ENCODE measurements at regions not wholly inside any gene's neighbourhood (a gene's known extent, or its start where the extent isn't known, plus 50 kb on each side); places are given as distances from the start of the nearest gene placed in this dataset.

- H3K4me3 ChIP-seq (ENCODE audit: low read length) = no peak overlapping the region
- no peak for TF ChIP-seq CTCF (conservative IDR thresholded peaks at IDR 0.05; ENCODE audit: low read length)
- no peak for DNase-seq (ENCODE audit: low read depth)
Observed at GRCh38 chr5:6858419-6858818, 145.2 kb downstream of the TENT4A start.

DNA sequence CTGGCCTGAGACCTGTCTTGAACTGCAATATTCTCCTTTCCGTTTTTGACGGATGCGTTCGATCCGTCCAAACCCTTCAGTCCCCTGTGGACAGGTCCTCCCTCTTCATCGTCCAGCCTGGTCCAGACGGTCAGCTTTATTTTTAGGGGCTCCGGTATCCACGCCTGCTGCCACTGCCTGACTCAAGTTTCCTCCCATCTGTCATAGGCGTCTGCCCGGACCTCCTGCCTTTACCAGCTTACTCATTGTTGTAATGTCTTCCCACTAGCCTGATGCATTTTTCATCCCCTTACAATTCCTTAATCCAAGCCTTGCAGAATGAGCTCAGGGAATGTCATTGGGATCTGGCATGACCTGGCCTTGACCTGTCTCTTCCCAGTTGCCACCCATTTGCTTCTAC lies 145.8 kb downstream of the TENT4A start:
- no peak overlapping the region for H3K4me3 ChIP-seq (ENCODE audit: low read length)
- no peak for TF ChIP-seq CTCF (conservative IDR thresholded peaks at IDR 0.05; ENCODE audit: low read length)
- no peak for DNase-seq (ENCODE audit: low read depth)

GRCh38 chr5:6859951-6860638 lies 146.9 kb downstream of the TENT4A start:
- no peak overlapping the region for H3K4me3 ChIP-seq (ENCODE audit: low read length)
- TF ChIP-seq CTCF (conservative IDR thresholded peaks at IDR 0.05; ENCODE audit: low read length) = no peak
- no peak for DNase-seq (ENCODE audit: low read depth)

DNA sequence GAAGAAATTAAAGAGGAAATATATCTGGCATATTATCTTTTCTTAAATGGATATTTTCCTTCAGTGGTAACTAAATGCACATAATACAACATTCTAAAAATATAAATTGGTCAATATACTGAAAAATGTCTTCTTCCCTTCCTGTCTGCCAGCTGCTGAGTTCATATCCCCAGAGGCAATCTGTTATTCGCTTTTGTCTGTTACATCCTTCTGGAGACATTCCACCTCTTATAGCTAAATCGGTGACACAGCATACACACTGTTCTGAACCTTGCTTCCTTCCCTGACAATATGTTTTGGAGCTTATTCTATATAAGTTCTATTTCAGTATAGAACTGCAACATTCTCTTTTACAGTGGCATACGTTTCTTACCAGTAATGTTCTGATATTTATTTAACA lies 147.8 kb downstream of the TENT4A start:
- no peak for DNase-seq (ENCODE audit: low read depth)
- no peak for TF ChIP-seq CTCF (conservative IDR thresholded peaks at IDR 0.05; ENCODE audit: low read length)
- H3K4me3 ChIP-seq (ENCODE audit: low read length) = no peak overlapping the region

- H3K4me3 ChIP-seq (ENCODE audit: low read length) = no peak overlapping the region
- peak; percentile 6 for DNase-seq (ENCODE audit: low read depth)
- TF ChIP-seq CTCF (conservative IDR thresholded peaks at IDR 0.05; ENCODE audit: low read length) = no peak
Observed at GRCh38 chr5:6861667-6862066, 148.4 kb downstream of the TENT4A start.

DNA sequence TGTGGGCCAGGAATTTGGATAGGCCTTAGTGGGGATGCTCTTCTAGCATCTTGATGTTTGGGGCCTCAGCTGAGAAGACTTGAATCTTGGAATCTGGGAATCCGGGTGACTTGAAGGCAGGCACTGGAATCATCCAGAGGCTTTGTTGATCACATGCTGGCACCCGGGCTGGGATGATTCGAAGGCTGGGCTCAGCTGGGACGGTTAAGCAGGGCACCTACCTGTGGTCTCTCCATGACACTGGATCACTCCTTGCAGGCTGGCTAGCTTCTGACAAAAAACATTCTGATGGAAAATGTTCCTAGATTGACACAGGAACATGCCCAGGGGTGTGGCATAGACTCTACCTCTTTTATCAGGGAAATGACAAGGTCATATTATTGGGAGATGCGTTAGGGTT lies 149.1 kb downstream of the TENT4A start:
- no peak for TF ChIP-seq CTCF (conservative IDR thresholded peaks at IDR 0.05; ENCODE audit: low read length)
- no peak for DNase-seq (ENCODE audit: low read depth)

GRCh38 chr5:6867712-6868111 lies 154.5 kb downstream of the TENT4A start:
- no peak overlapping the region for H3K4me3 ChIP-seq (ENCODE audit: low read length)
- no peak for DNase-seq (ENCODE audit: low read depth)
- TF ChIP-seq CTCF (conservative IDR thresholded peaks at IDR 0.05; ENCODE audit: low read length) = no peak

More for the DNA sequence above, 149.1 kb downstream of the TENT4A start:
- no peak overlapping the region for H3K4me3 ChIP-seq (ENCODE audit: low read length)

All from AG10803 (cell line).